K562 (cell line): ENCODE measurements at regions not wholly inside any gene's neighbourhood (a gene's known extent, or its start where the extent isn't known, plus 50 kb on each side); places are given as distances from the start of the nearest gene placed in this dataset.

Source experiments
- ATF1 ChIP-seq, 2 experiments: fragments of 450-650 bp in 1 of 2; IDR thresholded peaks; 2 replicates each; pipeline ENCODE4 v1.6.1; 2016; ENCODE audit warnings: missing compliant biosample characterization in 1 of 2, missing genetic modification characterization in 1 of 2
- CEBPB ChIP-seq: fragments of 450-650 bp; IDR thresholded peaks from 2 replicates; pipeline ENCODE4 v1.6.1; 2016; ENCODE audit warnings: missing genetic modification characterization, missing compliant biosample characterization
- CREB1 ChIP-seq, 2 experiments: sonication (generic) in 1 of 2; formaldehyde crosslinking in 1 of 2; IDR thresholded peaks; 2 replicates each; pipeline versions ENCODE4 v1.6.1 to v1.8.0; 2012 to 2022; ENCODE audit warnings: inconsistent platforms in 1 of 2, mild to moderate bottlenecking in 1 of 2, missing genetic modification reagents in 1 of 2, moderate library complexity in 1 of 2
- ZBTB7A ChIP-seq: IDR thresholded peaks from 2 replicates; pipeline ENCODE4 v1.6.1; 2011; ENCODE audit warnings: low read depth, mild to moderate bottlenecking, low read length, moderate library complexity, borderline replicate concordance; ENCODE audit not compliant: control insufficient read depth
- TF ChIP-seq, protein P1 (sequence below): sonication (generic); IDR thresholded peaks from 2 replicates; pipeline ENCODE4 v1.6.1; 2016
- TF ChIP-seq, protein P2 (sequence below), 3 experiments: IDR thresholded peaks in 2 of 3; conservative IDR thresholded peaks in 1 of 3; 2 replicates each; pipeline ENCODE4 v1.5.1; 2011 to 2012; ENCODE audit warnings: low read length in 3 of 3, mild to moderate bottlenecking in 3 of 3, control low read depth in 2 of 3, improper control_type of control experiment in 1 of 3, inconsistent platforms in 1 of 3, low read depth in 1 of 3, mixed read lengths in 1 of 3, moderate library complexity in 1 of 3; ENCODE audit not compliant: insufficient read depth in 2 of 3

DNA sequence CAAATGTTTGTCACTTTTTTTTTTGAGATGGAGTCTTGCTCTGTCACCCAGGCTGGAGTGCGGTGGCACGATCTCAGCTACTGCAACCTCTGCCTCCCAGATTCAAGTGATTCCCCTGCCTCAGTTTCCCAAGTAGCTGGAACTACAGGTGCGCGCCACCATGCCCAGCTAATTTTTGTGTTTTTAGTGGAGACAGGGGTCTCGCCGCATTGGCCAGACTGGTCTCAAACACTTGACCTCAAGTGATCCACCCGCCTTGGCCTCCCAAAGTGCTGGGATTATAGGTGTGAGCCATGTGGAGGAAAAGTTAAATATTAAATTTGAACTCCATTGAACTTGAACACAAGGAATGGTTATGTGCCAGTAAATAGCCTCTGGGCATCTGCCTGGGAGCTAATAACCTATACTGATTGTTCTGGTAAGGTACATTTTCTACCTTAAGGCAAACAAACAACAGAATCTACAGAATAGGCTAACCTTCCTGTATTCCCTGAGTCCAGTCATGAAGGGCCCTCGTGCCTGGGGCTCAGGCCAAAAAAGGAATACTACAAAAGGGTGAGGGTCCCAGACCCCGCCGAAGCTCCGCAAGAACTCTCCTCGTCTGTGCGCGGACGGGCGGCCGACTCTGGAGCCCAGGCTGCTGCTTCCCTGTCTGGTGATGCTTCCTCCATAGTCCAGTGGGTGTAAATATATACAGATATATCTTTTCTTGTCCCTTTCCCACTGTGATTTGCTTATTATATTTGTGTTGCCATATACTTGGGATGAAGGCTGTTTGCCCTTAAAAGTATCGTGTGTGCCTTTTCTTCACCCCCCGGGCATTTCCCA lies 74.0 kb upstream of the EIF5 start:
- TF ChIP-seq, protein P1, sequence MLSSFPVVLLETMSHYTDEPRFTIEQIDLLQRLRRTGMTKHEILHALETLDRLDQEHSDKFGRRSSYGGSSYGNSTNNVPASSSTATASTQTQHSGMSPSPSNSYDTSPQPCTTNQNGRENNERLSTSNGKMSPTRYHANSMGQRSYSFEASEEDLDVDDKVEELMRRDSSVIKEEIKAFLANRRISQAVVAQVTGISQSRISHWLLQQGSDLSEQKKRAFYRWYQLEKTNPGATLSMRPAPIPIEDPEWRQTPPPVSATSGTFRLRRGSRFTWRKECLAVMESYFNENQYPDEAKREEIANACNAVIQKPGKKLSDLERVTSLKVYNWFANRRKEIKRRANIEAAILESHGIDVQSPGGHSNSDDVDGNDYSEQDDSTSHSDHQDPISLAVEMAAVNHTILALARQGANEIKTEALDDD = no peak
- TF ChIP-seq, protein P2, sequence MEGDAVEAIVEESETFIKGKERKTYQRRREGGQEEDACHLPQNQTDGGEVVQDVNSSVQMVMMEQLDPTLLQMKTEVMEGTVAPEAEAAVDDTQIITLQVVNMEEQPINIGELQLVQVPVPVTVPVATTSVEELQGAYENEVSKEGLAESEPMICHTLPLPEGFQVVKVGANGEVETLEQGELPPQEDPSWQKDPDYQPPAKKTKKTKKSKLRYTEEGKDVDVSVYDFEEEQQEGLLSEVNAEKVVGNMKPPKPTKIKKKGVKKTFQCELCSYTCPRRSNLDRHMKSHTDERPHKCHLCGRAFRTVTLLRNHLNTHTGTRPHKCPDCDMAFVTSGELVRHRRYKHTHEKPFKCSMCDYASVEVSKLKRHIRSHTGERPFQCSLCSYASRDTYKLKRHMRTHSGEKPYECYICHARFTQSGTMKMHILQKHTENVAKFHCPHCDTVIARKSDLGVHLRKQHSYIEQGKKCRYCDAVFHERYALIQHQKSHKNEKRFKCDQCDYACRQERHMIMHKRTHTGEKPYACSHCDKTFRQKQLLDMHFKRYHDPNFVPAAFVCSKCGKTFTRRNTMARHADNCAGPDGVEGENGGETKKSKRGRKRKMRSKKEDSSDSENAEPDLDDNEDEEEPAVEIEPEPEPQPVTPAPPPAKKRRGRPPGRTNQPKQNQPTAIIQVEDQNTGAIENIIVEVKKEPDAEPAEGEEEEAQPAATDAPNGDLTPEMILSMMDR (IDR thresholded peaks at IDR 0.05 in 2 of 3, conservative IDR thresholded peaks at IDR 0.05 in 1 of 3; ENCODE audit: insufficient read depth in 2 of 3, low read depth in 1 of 3, low read length in 3 of 3) = no peak
- TF ChIP-seq ATF1 (CRISPR knock-in tag; IDR thresholded peaks at IDR 0.05) (no peak), ATF1 (tag; IDR thresholded peaks at IDR 0.05) (no peak), CEBPB (tag) (no peak), ZBTB7A (peak; percentile 30; the same call in 1 of the 2 replicates), CREB1 (IDR thresholded peaks at IDR 0.05) (no peak), CREB1 (CRISPR knock-in tag; IDR thresholded peaks at IDR 0.05) (no peak)
